ENCODE measurements at regions not wholly inside any gene's neighbourhood (a gene's known extent, or its start where the extent isn't known, plus 50 kb on each side); places are given as distances from the start of the nearest gene placed in this dataset.
"Not testable (repeated sequence)": the region's sequence is repeated elsewhere in the genome, so short reads cannot be mapped to it uniquely, and the experiment has no call there.

- no peak for DNase-seq
Measured at GRCh38 chr13:91032104-91032503, 315.4 kb upstream of the MIR17HG start.

GRCh38 chr13:91036886-91037285 lies 310.6 kb upstream of the MIR17HG start:
- no peak for DNase-seq

GRCh38 chr13:91042870-91043269 lies 304.6 kb upstream of the MIR17HG start:
- no peak for DNase-seq

GRCh38 chr13:91045351-91046034 lies 302.0 kb upstream of the MIR17HG start:
- no peak for DNase-seq

- DNase-seq, result no peak
Measured at GRCh38 chr13:91046715-91047327, 300.7 kb upstream of the MIR17HG start.

GRCh38 chr13:91050970-91051369 lies 296.5 kb upstream of the MIR17HG start:
- no peak for DNase-seq

- no peak for DNase-seq
Measured at GRCh38 chr13:91052876-91053275, 294.6 kb upstream of the MIR17HG start.

GRCh38 chr13:91053318-91054065 lies 294.0 kb upstream of the MIR17HG start:
- no peak for DNase-seq

- DNase-seq, result no peak
Measured at GRCh38 chr13:91054902-91055301, 292.6 kb upstream of the MIR17HG start.

GRCh38 chr13:91056746-91057145 lies 290.7 kb upstream of the MIR17HG start:
- no peak for DNase-seq

GRCh38 chr13:91057507-91057906 lies 290.0 kb upstream of the MIR17HG start:
- DNase-seq, result not testable (repeated sequence)

- no peak for DNase-seq
Measured at GRCh38 chr13:91058066-91058465, 289.4 kb upstream of the MIR17HG start.

GRCh38 chr13:91058919-91059318 lies 288.6 kb upstream of the MIR17HG start:
- no peak for DNase-seq

- no peak for DNase-seq
Measured at GRCh38 chr13:91066745-91067144, 280.7 kb upstream of the MIR17HG start.

GRCh38 chr13:91072486-91072885 lies 275.0 kb upstream of the MIR17HG start:
- no peak for DNase-seq

- no peak for DNase-seq
Measured at GRCh38 chr13:91074091-91074490, 273.4 kb upstream of the MIR17HG start.

- no peak for DNase-seq
Measured at GRCh38 chr13:91076830-91077229, 270.7 kb upstream of the MIR17HG start.

- DNase-seq, result no peak
Measured at GRCh38 chr13:91078093-91078679, 269.3 kb upstream of the MIR17HG start.

GRCh38 chr13:91079176-91079575 lies 268.3 kb upstream of the MIR17HG start:
- DNase-seq, result no peak

- no peak for DNase-seq
Measured at GRCh38 chr13:91085127-91085526, 262.4 kb upstream of the MIR17HG start.

- DNase-seq, result no peak
Measured at GRCh38 chr13:91086936-91087716, 260.4 kb upstream of the MIR17HG start.

- DNase-seq, result no peak
Measured at GRCh38 chr13:91097269-91097668, 250.2 kb upstream of the MIR17HG start.

- DNase-seq, result no peak
Measured at GRCh38 chr13:91099877-91100276, 247.6 kb upstream of the MIR17HG start.

Measured in right forelimb (tissue), 1 donor.